Gastroesophageal sphincter (tissue), 4 donors: ENCODE measurements at regions not wholly inside any gene's neighbourhood (a gene's known extent, or its start where the extent isn't known, plus 50 kb on each side); places are given as distances from the start of the nearest gene placed in this dataset.

Source experiments
- ATAC-seq: fragments of 150-250 bp; one replicate; pipeline ENCODE4 v1.9.1; 2016; ENCODE audit warnings: mild to moderate bottlenecking, moderate library complexity
- H3K27ac ChIP-seq, 4 donors: fragments of 200-600 bp; sonication (generic) in 3 of 4; 1 replicate in 3 of 4; 2 replicates in 1 of 4; pipeline ENCODE4 v1.5.1; 2016 to 2019
- H3K27me3 ChIP-seq: fragments of 200-600 bp; sonication (generic); one replicate; pipeline ENCODE4 v1.5.1; 2019
- H3K36me3 ChIP-seq, 2 donors: fragments of 200-600 bp; sonication (generic); one replicate each; pipeline ENCODE4 v1.5.1; 2019; ENCODE audit warnings: control low read depth in 1 of 2
- H3K4me1 ChIP-seq, 3 donors: fragments of 200-600 bp; sonication (generic); 1 replicate in 2 of 3; 2 replicates in 1 of 3; pipeline ENCODE4 v1.5.1; 2016 to 2019; ENCODE audit warnings: control low read depth in 2 of 3
- H3K4me3 ChIP-seq, 2 donors: fragments of 200-600 bp; sonication (generic); one replicate each; pipeline ENCODE4 v1.5.1; 2019; ENCODE audit warnings: mild to moderate bottlenecking in 1 of 2, moderate library complexity in 1 of 2
- H3K9me3 ChIP-seq, 3 donors: fragments of 200-600 bp; sonication (generic); one replicate each; pipeline ENCODE4 v1.5.1; 2017 to 2019; ENCODE audit warnings: control low read depth in 2 of 3
- CTCF ChIP-seq, 4 experiments: fragments of 200-600 bp in 2 of 4; fragments of 450-650 bp in 2 of 4; sonication (generic) in 1 of 4; IDR thresholded peaks; one replicate each; pipeline ENCODE4 v1.5.1; 2017 to 2019; ENCODE audit warnings: antibody characterized with exemption in 4 of 4, mild to moderate bottlenecking in 2 of 4, moderate library complexity in 2 of 4
- EP300 ChIP-seq: sonication (generic); formaldehyde crosslinking; IDR thresholded peaks from one replicate; pipeline ENCODE4 v1.6.1; 2017; ENCODE audit warnings: antibody characterized with exemption, mild to moderate bottlenecking
- POLR2A ChIP-seq, 2 donors: fragments of 450-650 bp; IDR thresholded peaks; one replicate each; pipeline ENCODE4 v1.6.1; 2017; ENCODE audit warnings: antibody characterized with exemption in 2 of 2, mild to moderate bottlenecking in 2 of 2, moderate library complexity in 1 of 2
- POLR2AphosphoS5 ChIP-seq: sonication (generic); formaldehyde crosslinking; IDR thresholded peaks from one replicate; pipeline ENCODE4 v1.6.1; 2017; ENCODE audit warnings: antibody characterized with exemption
- WGBS, 2 donors: methylation state at CpG; one replicate each; pipeline ENCODE4 v1.1.5; 2018; ENCODE audit warnings: low coverage in 1 of 2; 5-methylcytosine and 5-hydroxymethylcytosine counted together

- 52 to 83% methylated on average over 2 of the region's 2 CpGs for WGBS, 2 donors
- no peak overlapping the region for H3K27ac ChIP-seq
- H3K27me3 ChIP-seq, result no peaks in the 10 kb centered on the region
- no peaks in the 10 kb centered on the region for H3K4me1 ChIP-seq
- no peak overlapping the region for H3K4me3 ChIP-seq
- ATAC-seq, result no peak
- TF ChIP-seq POLR2A (IDR thresholded peaks at IDR 0.05) (no peak), CTCF (IDR thresholded peaks at IDR 0.05) (no peak), EP300 (no peak), POLR2AphosphoS5 (no peak)
- no peaks in the 10 kb centered on the region for H3K9me3 ChIP-seq
- H3K36me3 ChIP-seq, result no peaks in the 10 kb centered on the region
Measured at GRCh38 chr9:82354279-82354659, 365.7 kb downstream of the SPATA31D1 start.

- 81 to 87% methylated on average over 2 of the region's 2 CpGs for WGBS, 2 donors
- no peak overlapping the region for H3K4me3 ChIP-seq
- TF ChIP-seq POLR2A (IDR thresholded peaks at IDR 0.05) (no peak), EP300 (no peak), CTCF (IDR thresholded peaks at IDR 0.05) (no peak), POLR2AphosphoS5 (no peak)
- ATAC-seq, result no peak
- H3K9me3 ChIP-seq, result no peaks in the 10 kb centered on the region
- no peaks in the 10 kb centered on the region for H3K27me3 ChIP-seq
- no peaks in the 10 kb centered on the region for H3K4me1 ChIP-seq
- H3K36me3 ChIP-seq, result no peaks in the 10 kb centered on the region
- no peak overlapping the region for H3K27ac ChIP-seq
Measured at GRCh38 chr9:82356131-82356530, 367.6 kb downstream of the SPATA31D1 start.

GRCh38 chr9:82356871-82357270 lies 368.3 kb downstream of the SPATA31D1 start:
- Histone ChIP-seq H3K9me3 (no peaks in the 10 kb centered on the region), H3K27me3 (no peaks in the 10 kb centered on the region), H3K4me3 (no peak overlapping the region), H3K36me3 (no peaks in the 10 kb centered on the region), H3K4me1 (no peaks in the 10 kb centered on the region), H3K27ac (no peak overlapping the region)
- no peak for TF ChIP-seq EP300
- no peak for TF ChIP-seq POLR2AphosphoS5
- TF ChIP-seq CTCF (IDR thresholded peaks at IDR 0.05), result no peak
- no peak for TF ChIP-seq POLR2A (IDR thresholded peaks at IDR 0.05)
- 57 to 91% methylated on average over 1 to 2 of the region's 2 CpGs for WGBS, 2 donors
- no peak for ATAC-seq

- Histone ChIP-seq H3K27ac (no peak overlapping the region), H3K4me1 (no peaks in the 10 kb centered on the region), H3K9me3 (no peaks in the 10 kb centered on the region), H3K36me3 (no peaks in the 10 kb centered on the region), H3K4me3 (no peak overlapping the region), H3K27me3 (no peaks in the 10 kb centered on the region)
- TF ChIP-seq EP300 (no peak), POLR2A (IDR thresholded peaks at IDR 0.05) (no peak), CTCF (IDR thresholded peaks at IDR 0.05) (no peak), POLR2AphosphoS5 (no peak)
- ATAC-seq, result no peak
- WGBS, 2 donors, result no CpG with 5 or more reads among the region's 5 CpGs
Measured at GRCh38 chr9:82363198-82363597, 374.6 kb downstream of the SPATA31D1 start.

GRCh38 chr9:82363682-82364081 lies 375.1 kb downstream of the SPATA31D1 start:
- Histone ChIP-seq H3K4me3 (no peak overlapping the region), H3K4me1 (no peaks in the 10 kb centered on the region), H3K9me3 (no peaks in the 10 kb centered on the region), H3K27ac (no peak overlapping the region), H3K36me3 (no peaks in the 10 kb centered on the region), H3K27me3 (no peaks in the 10 kb centered on the region)
- TF ChIP-seq EP300 (no peak), CTCF (IDR thresholded peaks at IDR 0.05) (no peak), POLR2AphosphoS5 (no peak), POLR2A (IDR thresholded peaks at IDR 0.05) (no peak)
- no peak for ATAC-seq
- 64 to 72% methylated on average over 4 to 5 of the region's 5 CpGs for WGBS, 2 donors
